ENCODE measurements at regions not wholly inside any gene's neighbourhood (a gene's known extent, or its start where the extent isn't known, plus 50 kb on each side); places are given as distances from the start of the nearest gene placed in this dataset.

DNA sequence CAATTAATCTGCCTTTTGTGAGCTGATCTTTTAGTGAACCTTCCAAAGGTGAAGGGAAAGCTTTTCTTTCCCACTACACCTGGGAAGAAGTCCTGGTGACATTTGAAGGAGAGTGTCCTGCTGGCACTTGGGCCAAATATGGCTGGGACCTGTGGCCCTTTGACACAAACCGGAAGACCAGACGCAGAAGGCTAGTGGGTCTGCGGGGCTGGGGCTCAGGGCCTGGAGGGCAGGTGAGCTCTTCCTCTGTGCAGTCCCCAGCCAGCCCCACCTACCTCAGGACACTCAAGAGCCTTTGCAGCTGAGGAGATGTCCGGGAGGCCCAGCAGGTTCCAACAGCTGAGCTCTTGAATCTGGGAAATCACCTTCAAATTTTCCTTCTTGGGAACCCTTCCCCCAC, 138.0 kb upstream of the THY1 start:
- no peaks in the 10 kb centered on the region for H3K4me1 ChIP-seq (ENCODE audit: insufficient read depth, poor library complexity, severe bottlenecking)
- no peak overlapping the region for H3K27ac ChIP-seq (ENCODE audit: poor library complexity, severe bottlenecking)
- H3K9me3 ChIP-seq (ENCODE audit: severe bottlenecking), result no peaks in the 10 kb centered on the region
- no peaks in the 10 kb centered on the region for H3K36me3 ChIP-seq (ENCODE audit: low read depth)
- H3K27me3 ChIP-seq (ENCODE audit: insufficient read depth, poor library complexity, severe bottlenecking), result peaks cover 15% of the 10 kb centered on the region
- TF ChIP-seq, protein P1, sequence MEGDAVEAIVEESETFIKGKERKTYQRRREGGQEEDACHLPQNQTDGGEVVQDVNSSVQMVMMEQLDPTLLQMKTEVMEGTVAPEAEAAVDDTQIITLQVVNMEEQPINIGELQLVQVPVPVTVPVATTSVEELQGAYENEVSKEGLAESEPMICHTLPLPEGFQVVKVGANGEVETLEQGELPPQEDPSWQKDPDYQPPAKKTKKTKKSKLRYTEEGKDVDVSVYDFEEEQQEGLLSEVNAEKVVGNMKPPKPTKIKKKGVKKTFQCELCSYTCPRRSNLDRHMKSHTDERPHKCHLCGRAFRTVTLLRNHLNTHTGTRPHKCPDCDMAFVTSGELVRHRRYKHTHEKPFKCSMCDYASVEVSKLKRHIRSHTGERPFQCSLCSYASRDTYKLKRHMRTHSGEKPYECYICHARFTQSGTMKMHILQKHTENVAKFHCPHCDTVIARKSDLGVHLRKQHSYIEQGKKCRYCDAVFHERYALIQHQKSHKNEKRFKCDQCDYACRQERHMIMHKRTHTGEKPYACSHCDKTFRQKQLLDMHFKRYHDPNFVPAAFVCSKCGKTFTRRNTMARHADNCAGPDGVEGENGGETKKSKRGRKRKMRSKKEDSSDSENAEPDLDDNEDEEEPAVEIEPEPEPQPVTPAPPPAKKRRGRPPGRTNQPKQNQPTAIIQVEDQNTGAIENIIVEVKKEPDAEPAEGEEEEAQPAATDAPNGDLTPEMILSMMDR (IDR thresholded peaks at IDR 0.05; ENCODE audit: poor library complexity, severe bottlenecking), result no peak
- ATAC-seq (ENCODE audit: low read depth) (no peak), DNase-seq (ENCODE audit: low spot score) (no peak)
- H3K4me3 ChIP-seq (ENCODE audit: severe bottlenecking), result no peak overlapping the region

DNA sequence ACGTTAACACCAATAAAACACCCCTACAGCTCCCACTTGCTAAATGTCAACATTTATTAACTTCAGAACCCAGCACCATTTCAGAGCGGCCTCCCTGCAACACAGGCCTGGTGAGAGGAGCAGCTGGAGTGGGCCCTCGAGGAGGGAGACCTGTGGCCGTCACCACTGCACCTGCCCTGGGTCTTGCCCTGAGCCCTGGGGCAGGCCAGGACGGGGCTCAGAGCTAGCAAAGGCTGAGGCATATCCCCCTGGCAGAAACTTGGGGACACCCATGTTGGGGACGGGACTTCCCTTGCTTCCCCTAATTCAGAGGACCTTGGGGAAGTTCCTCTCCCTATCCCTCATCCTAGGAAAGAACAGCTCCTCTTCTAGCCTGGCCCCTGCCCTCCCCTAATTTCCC, 137.3 kb upstream of the THY1 start:
- Histone ChIP-seq H3K4me3 (ENCODE audit: severe bottlenecking) (no peak overlapping the region), H3K4me1 (ENCODE audit: insufficient read depth, poor library complexity, severe bottlenecking) (no peaks in the 10 kb centered on the region), H3K36me3 (ENCODE audit: low read depth) (no peaks in the 10 kb centered on the region), H3K27ac (ENCODE audit: poor library complexity, severe bottlenecking) (no peak overlapping the region), H3K27me3 (ENCODE audit: insufficient read depth, poor library complexity, severe bottlenecking) (peaks cover 15% of the 10 kb centered on the region), H3K9me3 (ENCODE audit: severe bottlenecking) (no peaks in the 10 kb centered on the region)
- TF ChIP-seq, protein P1 (IDR thresholded peaks at IDR 0.05; ENCODE audit: poor library complexity, severe bottlenecking), result no peak
- ATAC-seq (ENCODE audit: low read depth), result no peak
- DNase-seq (ENCODE audit: low spot score), result no peak

DNA sequence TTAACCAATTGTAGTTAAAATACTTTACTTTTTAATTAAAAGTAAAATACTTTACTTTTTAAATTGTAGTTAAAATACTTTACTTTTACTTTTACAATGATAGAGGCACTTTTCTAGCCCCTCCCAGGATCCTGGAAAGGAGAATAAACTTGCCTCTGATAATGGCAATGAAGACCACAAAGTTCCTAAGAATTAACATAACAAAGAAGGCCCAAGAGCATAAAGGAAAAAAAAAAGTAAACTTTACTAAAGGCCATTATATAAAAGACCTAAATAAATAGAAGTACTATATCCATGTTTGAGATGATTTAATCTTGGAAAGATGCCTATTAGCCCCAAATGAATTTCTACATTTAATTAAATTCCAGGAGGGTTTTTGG, 129.1 kb upstream of the THY1 start:
- no peak overlapping the region for H3K27ac ChIP-seq (ENCODE audit: poor library complexity, severe bottlenecking)
- no peaks in the 10 kb centered on the region for H3K36me3 ChIP-seq (ENCODE audit: low read depth)
- H3K4me1 ChIP-seq (ENCODE audit: insufficient read depth, poor library complexity, severe bottlenecking), result no peaks in the 10 kb centered on the region
- no peak overlapping the region for H3K4me3 ChIP-seq (ENCODE audit: severe bottlenecking)
- DNase-seq (ENCODE audit: low spot score) (no peak), ATAC-seq (ENCODE audit: low read depth) (no peak)
- TF ChIP-seq, protein P1 (IDR thresholded peaks at IDR 0.05; ENCODE audit: poor library complexity, severe bottlenecking), result no peak
- H3K9me3 ChIP-seq (ENCODE audit: severe bottlenecking), result peaks cover 3% of the 10 kb centered on the region
- H3K27me3 ChIP-seq (ENCODE audit: insufficient read depth, poor library complexity, severe bottlenecking), result no peaks in the 10 kb centered on the region

DNA sequence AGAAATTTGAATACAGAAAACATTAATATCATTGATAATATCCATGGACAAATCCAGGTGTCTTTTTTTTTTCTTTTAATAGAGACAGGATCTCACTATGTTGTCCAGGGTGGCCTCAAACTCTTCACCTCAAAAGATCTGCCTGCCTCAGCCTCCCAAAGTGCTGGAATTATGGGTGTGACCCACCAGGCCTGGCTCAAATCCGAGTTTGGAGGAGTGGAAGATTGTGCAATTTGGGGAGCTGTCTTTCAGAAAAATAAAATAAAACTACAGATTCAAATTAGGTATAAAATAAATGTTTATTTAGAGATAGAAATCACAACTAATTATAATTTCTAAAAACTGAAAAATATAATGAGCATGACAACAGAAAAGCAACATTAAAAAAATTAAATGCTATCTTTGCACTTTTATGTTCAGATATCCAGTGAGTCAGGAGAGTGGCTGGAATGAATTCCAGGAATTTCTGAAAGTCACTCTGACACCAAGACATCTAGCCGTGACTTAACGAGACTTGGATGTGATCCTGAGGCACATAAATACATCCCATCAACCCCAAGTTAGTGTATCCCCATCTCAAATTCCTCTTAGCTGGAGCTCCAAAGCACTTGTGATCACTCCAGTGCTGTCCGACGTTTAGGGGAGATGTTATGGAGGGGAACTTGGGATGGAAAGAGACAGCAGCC, 128.6 kb upstream of the THY1 start:
- no peak overlapping the region for H3K27ac ChIP-seq (ENCODE audit: poor library complexity, severe bottlenecking)
- H3K9me3 ChIP-seq (ENCODE audit: severe bottlenecking), result peaks cover 3% of the 10 kb centered on the region
- H3K36me3 ChIP-seq (ENCODE audit: low read depth), result no peaks in the 10 kb centered on the region
- no peaks in the 10 kb centered on the region for H3K27me3 ChIP-seq (ENCODE audit: insufficient read depth, poor library complexity, severe bottlenecking)
- H3K4me3 ChIP-seq (ENCODE audit: severe bottlenecking), result no peak overlapping the region
- DNase-seq (ENCODE audit: low spot score) (no peak), ATAC-seq (ENCODE audit: low read depth) (no peak)
- no peaks in the 10 kb centered on the region for H3K4me1 ChIP-seq (ENCODE audit: insufficient read depth, poor library complexity, severe bottlenecking)
- TF ChIP-seq, protein P1 (IDR thresholded peaks at IDR 0.05; ENCODE audit: poor library complexity, severe bottlenecking), result no peak

DNA sequence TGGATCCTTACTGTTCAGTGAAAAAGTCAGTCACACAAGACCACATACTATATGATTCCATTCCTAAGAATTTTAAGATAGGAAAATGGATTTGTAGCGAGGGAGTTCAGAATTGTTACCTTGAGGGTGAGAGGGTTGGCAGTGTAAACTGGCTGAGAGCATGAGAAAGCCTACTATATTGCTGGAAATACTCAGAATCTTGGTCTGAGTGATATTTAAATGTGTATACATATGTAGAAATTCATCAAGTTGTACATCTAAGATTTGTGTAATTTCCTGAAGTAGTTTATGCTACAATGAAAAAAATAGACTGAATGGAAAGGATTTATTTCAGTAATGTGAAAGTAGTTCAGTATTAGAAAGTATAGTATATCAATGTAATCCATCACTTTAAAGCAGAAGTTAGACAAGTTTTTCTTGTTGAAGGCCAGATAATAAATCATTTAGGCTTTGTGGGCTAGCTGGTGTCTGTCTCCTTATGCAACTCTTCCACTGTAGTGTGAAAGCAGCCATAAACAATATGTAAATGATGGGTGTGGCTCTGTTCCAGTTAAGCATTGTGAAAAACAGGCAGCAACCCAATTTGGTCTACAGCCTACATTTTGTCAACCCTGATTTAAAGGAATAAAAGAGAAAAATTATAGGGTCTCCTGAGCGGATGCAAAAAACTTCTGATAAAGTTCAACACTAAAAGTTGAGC, 127.2 kb upstream of the THY1 start:
- no peaks in the 10 kb centered on the region for H3K27me3 ChIP-seq (ENCODE audit: insufficient read depth, poor library complexity, severe bottlenecking)
- no peak overlapping the region for H3K27ac ChIP-seq (ENCODE audit: poor library complexity, severe bottlenecking)
- H3K4me3 ChIP-seq (ENCODE audit: severe bottlenecking), result no peak overlapping the region
- ATAC-seq (ENCODE audit: low read depth), result no peak
- H3K9me3 ChIP-seq (ENCODE audit: severe bottlenecking), result peaks cover 3% of the 10 kb centered on the region
- no peak for DNase-seq (ENCODE audit: low spot score)
- H3K36me3 ChIP-seq (ENCODE audit: low read depth), result no peaks in the 10 kb centered on the region
- H3K4me1 ChIP-seq (ENCODE audit: insufficient read depth, poor library complexity, severe bottlenecking), result no peaks in the 10 kb centered on the region
- TF ChIP-seq, protein P1 (IDR thresholded peaks at IDR 0.05; ENCODE audit: poor library complexity, severe bottlenecking), result no peak
